ENCODE measurements at regions not wholly inside any gene's neighbourhood (a gene's known extent, or its start where the extent isn't known, plus 50 kb on each side); places are given as distances from the start of the nearest gene placed in this dataset.

DNA sequence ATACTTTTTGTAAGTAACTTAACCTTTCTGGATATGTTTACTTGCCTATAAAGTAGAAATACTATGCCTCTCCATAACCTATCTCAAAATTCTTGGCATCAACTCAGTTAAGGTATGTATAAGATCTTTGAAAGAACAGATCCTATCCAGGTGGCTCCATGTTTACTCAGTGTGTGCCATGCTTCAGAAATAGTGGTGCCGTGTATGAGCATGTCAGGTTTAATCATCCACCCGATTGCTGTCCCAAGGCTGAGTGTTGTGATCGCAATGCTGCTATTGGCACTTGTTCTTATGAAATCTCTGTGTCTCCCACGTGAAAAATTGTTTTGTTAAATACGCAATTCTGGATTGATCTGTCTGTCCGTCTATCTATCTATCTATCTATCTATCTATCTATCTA, 85.9 kb upstream of the SNX19 start:
- Histone ChIP-seq H3K4me3 (ENCODE audit: low read depth, low read length) (no peak overlapping the region), H3K36me3 (ENCODE audit: control insufficient read depth, insufficient read depth, low read length) (no peaks in the 10 kb centered on the region), H3K9me3 (no peaks in the 10 kb centered on the region), H3K4me1 (peaks cover 7% of the 10 kb centered on the region; the same call in 1 of the 2 replicates), H3K27me3 (replicated peaks; ENCODE audit: control insufficient read depth, insufficient read depth, low read length) (no peaks in the 10 kb centered on the region)
- Mint-ChIP-seq H3K9me3 (ENCODE audit: unreplicated experiment) (peaks cover 39% of the 10 kb centered on the region), H3K27ac (ENCODE audit: unreplicated experiment) (no peak overlapping the region), H3K36me3 (ENCODE audit: insufficient read depth, unreplicated experiment) (no peaks in the 10 kb centered on the region), H3K4me3 (ENCODE audit: unreplicated experiment) (no peak overlapping the region), H3K27me3 (ENCODE audit: insufficient read depth, unreplicated experiment) (peaks cover 8% of the 10 kb centered on the region), H3K4me1 (ENCODE audit: low read depth, unreplicated experiment) (peaks cover 21% of the 10 kb centered on the region)
- no TSS peak for BruUV-seq (replicated peaks)
- ChIA-PET POLR2A (no interaction called here), CTCF (no interaction called here)
- no peak for DNase-seq
- no peak for TF ChIP-seq CTCF (IDR thresholded peaks at IDR 0.05; ENCODE audit: insufficient read depth in 1 of 2, low read depth in 1 of 2, low read length in 1 of 2, severe bottlenecking in 1 of 2, unreplicated experiment in 1 of 2)
- intact Hi-C loops (cut with micrococcal nuclease; ENCODE audit: unreplicated experiment) = no loop called here

- H3K9me3 ChIP-seq = peaks cover 7% of the 10 kb centered on the region; the same call in 1 of the 2 replicates
- no peak overlapping the region for H3K27ac Mint-ChIP-seq (ENCODE audit: unreplicated experiment)
- no peak for DNase-seq
- H3K36me3 ChIP-seq (ENCODE audit: control insufficient read depth, insufficient read depth, low read length) = no peaks in the 10 kb centered on the region
- H3K4me1 Mint-ChIP-seq (ENCODE audit: low read depth, unreplicated experiment) = peaks cover 10% of the 10 kb centered on the region
- no peak for TF ChIP-seq CTCF (IDR thresholded peaks at IDR 0.05; ENCODE audit: insufficient read depth in 1 of 2, low read depth in 1 of 2, low read length in 1 of 2, severe bottlenecking in 1 of 2, unreplicated experiment in 1 of 2)
- H3K4me1 ChIP-seq = no peaks in the 10 kb centered on the region
- no peak overlapping the region for H3K4me3 ChIP-seq (ENCODE audit: low read depth, low read length)
- intact Hi-C loops (cut with micrococcal nuclease; ENCODE audit: unreplicated experiment) = no loop called here
- H3K4me3 Mint-ChIP-seq (ENCODE audit: unreplicated experiment) = no peak overlapping the region
- H3K9me3 Mint-ChIP-seq (ENCODE audit: unreplicated experiment) = peaks cover 33% of the 10 kb centered on the region
- BruUV-seq (replicated peaks) = no TSS peak
- no peaks in the 10 kb centered on the region for H3K36me3 Mint-ChIP-seq (ENCODE audit: insufficient read depth, unreplicated experiment)
- ChIA-PET CTCF (no interaction called here), POLR2A (no interaction called here)
- no peaks in the 10 kb centered on the region for H3K27me3 ChIP-seq (replicated peaks; ENCODE audit: control insufficient read depth, insufficient read depth, low read length)
- H3K27me3 Mint-ChIP-seq (ENCODE audit: insufficient read depth, unreplicated experiment) = peaks cover 18% of the 10 kb centered on the region
Measured at GRCh38 chr11:131005829-131006228, 89.5 kb upstream of the SNX19 start.

DNA sequence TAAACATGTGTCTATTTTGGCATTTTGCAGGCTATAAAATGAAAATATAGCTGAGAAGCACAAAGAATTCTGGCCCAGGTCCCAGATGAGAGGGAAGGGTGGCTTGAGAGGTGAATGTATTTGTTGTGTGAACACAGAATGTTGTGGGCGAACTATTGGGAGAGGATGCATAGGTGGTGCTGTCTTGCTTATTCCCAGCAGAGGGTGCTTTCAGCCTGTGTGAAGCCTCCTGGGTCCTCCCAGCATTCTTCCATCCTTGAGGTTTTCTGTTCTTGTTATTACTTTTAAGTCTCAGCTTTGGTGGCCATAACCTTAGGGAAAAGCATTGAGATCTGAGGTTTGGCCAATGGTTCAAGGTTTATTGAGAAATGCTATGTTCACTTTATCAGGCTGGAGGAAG, 108.7 kb upstream of the SNX19 start:
- H3K27ac Mint-ChIP-seq (ENCODE audit: unreplicated experiment) = no peak overlapping the region
- H3K4me3 Mint-ChIP-seq (ENCODE audit: unreplicated experiment) = no peak overlapping the region
- H3K9me3 Mint-ChIP-seq (ENCODE audit: unreplicated experiment) = no peaks in the 10 kb centered on the region
- no peaks in the 10 kb centered on the region for H3K36me3 Mint-ChIP-seq (ENCODE audit: insufficient read depth, unreplicated experiment)
- POLR2A ChIA-PET = no interaction called here
- no peaks in the 10 kb centered on the region for H3K36me3 ChIP-seq (ENCODE audit: control insufficient read depth, insufficient read depth, low read length)
- H3K27me3 ChIP-seq (replicated peaks; ENCODE audit: control insufficient read depth, insufficient read depth, low read length) = no peaks in the 10 kb centered on the region
- H3K4me1 ChIP-seq = no peaks in the 10 kb centered on the region
- H3K9me3 ChIP-seq = no peaks in the 10 kb centered on the region
- BruUV-seq (replicated peaks) = no TSS peak
- TF ChIP-seq CTCF (IDR thresholded peaks at IDR 0.05; ENCODE audit: insufficient read depth in 1 of 2, low read depth in 1 of 2, low read length in 1 of 2, severe bottlenecking in 1 of 2, unreplicated experiment in 1 of 2) = peak; percentile 67 to 77
- H3K27me3 Mint-ChIP-seq (ENCODE audit: insufficient read depth, unreplicated experiment) = peaks cover 33% of the 10 kb centered on the region
- peak in 1 of 2 experiments; percentile 44 for DNase-seq
- H3K4me1 Mint-ChIP-seq (ENCODE audit: low read depth, unreplicated experiment) = no peaks in the 10 kb centered on the region
- no peak overlapping the region for H3K4me3 ChIP-seq (ENCODE audit: low read depth, low read length)
- CTCF ChIA-PET = interaction anchor here (0.8 to 0.9 kb wide), 4 partner anchors 11 to 649 kb away, joined by 3 to 4 read pairs (median 3); no protein-coding TSS in a partner anchor
- intact Hi-C loops (cut with micrococcal nuclease; ENCODE audit: unreplicated experiment) = loop anchor here (1.0 kb wide), 3 partner anchors 13 to 649 kb away; no protein-coding TSS in a partner anchor
